NCI-H226 (cell line): ENCODE measurements at regions not wholly inside any gene's neighbourhood (a gene's known extent, or its start where the extent isn't known, plus 50 kb on each side); places are given as distances from the start of the nearest gene placed in this dataset.
"Not testable (repeated sequence)": the region's sequence is repeated elsewhere in the genome, so short reads cannot be mapped to it uniquely, and the experiment has no call there.

Experiments used
- DNase-seq: peaks from one replicate; pipeline ENCODE4 v3.0.0-alpha.2; 2015

DNA sequence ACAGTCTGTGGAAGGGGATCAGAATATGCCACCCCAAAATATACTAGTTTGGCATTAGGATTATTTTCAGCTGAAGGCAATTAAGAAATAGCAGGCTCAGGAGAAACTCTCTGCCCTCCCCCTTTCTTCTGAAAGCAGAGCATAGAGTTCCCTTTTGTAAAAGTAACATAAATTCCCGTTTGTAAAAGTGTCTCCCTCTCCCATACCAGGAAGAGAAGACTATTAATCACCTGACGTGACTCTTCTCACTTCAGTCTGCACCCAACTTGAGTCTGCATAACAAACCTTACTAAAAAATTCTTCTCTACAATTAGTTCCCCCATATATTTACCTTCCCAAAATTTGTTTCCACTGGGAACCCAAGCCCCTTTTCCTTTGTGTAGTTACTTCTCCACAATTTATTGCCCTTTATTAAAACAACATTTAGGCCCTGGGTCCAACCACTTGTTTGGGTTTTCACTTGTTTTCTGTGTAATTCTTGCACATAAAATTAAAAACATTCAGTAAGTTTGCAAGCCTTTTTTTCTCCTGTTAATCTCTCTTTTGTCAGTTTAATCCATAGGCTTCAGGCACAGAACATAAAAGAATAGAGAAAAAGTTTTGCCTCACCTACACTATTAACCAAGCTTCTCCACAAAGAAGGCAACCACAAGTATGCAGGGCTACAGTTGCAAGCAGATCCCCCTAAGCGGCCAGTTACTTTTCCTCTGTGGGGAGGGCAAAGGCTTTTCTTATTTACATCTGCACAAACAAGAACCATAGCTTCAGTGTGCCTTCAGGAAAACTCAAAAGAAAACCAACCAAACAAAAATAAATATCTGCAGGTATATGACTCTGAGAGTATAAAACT lies 73.8 kb upstream of the EPCAM start:
- no peak for DNase-seq

DNA sequence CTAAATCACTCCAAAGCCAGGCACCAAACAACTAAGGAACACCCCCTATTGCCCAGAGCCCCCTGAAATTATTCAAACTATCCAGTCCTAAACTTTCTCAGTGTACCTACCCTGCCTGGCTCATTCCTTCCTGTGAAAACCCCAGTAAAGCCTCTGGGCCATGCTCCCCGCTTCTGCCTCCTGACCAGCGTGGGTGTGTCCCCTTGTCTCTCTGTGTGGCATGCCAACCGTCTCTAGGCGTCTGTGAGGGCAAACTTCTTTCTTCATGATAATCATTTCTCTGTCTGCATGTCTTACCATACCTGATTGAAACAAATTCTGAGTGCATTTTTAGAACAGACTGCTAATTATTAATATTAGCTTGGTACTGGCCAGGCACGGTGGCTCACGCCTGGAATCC lies 75.1 kb upstream of the EPCAM start:
- DNase-seq = no peak

DNA sequence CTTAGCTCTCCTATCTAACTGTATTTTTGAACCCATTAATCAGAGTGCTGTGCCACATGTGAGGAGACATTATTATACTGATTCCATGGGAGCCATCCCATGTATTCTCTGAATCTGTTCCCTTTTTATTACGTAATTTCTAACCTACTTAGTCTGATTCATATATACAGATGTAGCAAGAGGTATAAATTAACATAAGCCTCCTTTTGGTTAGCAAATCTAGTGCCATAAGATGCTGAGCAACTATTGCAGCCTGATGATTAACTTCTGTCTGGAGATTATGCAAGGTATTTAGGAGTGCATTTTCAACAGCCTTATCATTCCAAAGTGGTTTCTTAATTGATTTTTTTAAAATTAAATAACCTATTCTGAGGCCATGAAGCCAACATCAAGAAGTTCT lies 80.2 kb upstream of the EPCAM start:
- peak; percentile 84 for DNase-seq

- DNase-seq = no peak
Measured at GRCh38 chr2:47283659-47284058, 85.5 kb upstream of the EPCAM start.

GRCh38 chr2:47282621-47283272 lies 86.4 kb upstream of the EPCAM start:
- DNase-seq = no peak

GRCh38 chr2:47279525-47279924 lies 89.6 kb upstream of the EPCAM start:
- DNase-seq = not testable (repeated sequence)

DNA sequence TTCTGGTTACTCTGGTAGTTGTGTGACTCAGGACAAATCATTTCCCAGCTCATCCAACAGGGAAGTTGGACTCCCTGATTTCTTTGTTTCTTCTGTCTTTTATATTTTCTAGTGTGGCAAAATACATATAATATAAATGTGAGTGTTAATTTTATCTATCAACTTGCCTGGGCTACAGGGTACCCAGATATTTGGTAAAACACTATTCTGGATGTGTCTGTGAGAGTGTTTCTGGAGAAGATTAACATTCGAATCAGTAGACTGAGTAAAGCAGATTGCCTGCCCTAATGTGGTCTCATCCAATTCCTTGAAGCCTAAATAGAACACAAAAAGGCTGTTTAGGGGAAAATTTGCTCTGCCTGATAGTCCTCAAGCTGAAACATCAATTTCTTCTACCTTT lies 91.1 kb upstream of the EPCAM start:
- DNase-seq = no peak

DNA sequence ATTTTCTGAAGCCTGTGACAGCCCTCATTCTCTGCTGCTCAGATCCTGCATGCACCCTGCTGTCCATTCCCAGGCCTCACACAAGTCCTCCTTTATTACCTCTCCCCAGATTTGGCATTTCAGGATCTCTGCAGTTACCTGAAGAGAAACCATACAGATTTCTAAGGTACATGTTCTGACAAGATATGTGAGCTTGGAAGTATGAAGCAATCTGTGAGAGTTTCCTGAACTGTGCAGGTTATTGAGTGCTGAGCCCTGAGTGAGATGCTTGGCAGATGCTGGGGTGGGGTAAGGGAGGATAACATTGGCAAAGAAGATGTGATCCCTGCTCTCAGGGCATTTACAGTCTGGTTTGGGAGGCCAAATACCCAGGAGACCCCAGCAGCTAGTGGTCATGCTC lies 91.9 kb upstream of the EPCAM start:
- no peak for DNase-seq

GRCh38 chr2:47276061-47276460 lies 93.0 kb upstream of the EPCAM start:
- no peak for DNase-seq

DNA sequence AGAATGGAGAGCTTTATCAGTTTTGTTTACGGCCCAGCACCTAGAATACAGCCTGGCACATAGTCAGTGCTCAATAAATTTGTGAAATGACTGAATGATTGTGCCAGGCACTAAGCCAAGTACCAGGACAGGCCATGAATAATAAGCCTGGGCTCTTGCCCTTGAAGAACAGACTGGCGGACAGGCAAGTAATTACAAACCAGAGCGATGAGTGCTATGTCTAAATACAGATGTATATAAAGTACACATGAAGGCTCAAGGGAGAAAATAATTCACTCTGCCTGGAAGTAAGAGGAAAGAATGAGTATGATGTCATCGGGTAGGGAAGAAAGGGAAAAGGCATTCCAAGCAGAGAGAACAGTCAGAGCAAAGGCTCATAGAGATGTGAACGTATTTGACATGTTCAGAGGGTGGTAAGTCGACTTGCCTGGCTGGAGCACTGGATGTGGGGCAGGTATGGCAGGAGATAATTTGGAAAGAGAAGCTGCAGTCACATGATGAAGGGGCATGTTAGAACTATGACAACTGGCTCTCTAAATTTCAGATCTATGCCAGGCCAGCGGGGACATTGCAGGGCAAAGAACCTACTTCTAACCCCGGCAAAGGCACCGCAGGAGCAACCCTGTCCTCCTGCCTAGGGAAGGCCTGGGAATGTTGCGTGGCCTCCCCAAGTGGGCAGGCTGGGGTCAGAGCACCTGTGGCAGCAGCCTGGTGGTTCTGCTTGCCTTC lies 94.9 kb upstream of the EPCAM start:
- peak; percentile 42 for DNase-seq

- DNase-seq = no peak
Measured at GRCh38 chr2:47272905-47273758, 96.0 kb upstream of the EPCAM start.

- DNase-seq = peak; percentile 83
Measured at GRCh38 chr2:47272031-47272864, 95.9 kb upstream of the CALM2 start.

- no peak for DNase-seq
Measured at GRCh38 chr2:47271054-47272000, 95.0 kb upstream of the CALM2 start.

DNA sequence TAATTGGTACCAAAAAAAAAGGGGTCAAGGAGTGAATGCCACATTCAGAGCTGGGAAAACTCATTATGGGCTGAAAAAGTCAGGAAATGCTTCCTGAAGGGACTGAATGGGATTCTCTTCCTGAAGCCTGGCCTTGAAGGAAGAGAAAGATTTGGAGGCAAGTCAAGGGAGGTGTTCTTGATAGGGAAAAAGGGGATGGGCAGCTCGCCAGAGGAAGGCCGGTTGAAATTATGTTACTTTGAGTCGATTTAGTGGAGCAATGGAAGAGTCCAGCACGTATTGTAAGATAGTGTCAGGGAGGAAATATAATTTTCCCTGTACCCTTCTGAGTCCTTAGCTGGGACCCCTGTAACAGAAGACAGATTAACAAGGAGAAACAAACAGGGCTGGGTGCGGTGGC lies 94.1 kb upstream of the CALM2 start:
- peak; percentile 23 for DNase-seq

- DNase-seq = peak; percentile 98
Measured at GRCh38 chr2:47269316-47270232, 93.3 kb upstream of the CALM2 start.

DNA sequence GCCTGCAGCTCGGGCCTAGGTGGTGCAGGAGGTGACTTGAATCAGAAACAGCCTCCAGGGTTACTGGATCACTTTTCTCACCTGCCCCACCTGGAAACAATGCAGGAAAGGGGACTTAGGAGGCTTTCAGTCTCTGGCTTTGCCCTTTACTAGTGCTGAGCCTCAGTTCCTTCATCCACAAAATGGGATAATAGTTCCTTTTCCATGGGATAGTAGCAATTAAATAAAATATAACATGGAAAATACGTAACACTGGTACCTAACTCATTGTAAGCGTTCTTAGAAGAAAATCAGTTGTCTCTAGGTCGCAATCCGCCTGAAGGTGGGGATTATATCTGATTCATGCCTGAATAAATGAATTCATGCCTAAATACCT lies 91.4 kb upstream of the CALM2 start:
- no peak for DNase-seq

GRCh38 chr2:47266939-47267710 lies 90.8 kb upstream of the CALM2 start:
- DNase-seq = no peak

DNA sequence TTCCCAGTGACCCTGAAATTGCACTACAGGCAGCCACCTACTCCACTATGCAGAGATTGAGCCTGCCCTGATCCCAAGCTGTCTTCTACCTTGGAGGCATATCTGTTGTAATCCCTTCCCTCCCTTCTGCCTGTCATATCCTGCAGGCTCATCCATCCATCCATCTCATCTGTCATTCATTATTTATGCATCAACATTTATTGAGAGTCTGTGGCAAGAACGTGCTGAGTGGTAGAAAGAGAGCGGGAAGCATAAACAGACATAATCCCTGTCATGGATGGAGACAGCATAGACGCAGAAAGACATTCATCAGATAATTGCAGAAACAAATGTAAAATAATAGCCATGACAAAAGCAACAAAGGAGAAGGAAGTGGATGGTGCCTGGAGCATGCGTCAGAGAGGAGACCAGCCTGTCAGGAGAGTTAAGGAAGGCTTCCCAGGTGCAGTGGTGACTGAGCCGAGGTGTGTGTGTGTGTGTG lies 89.5 kb upstream of the CALM2 start:
- DNase-seq = no peak

DNA sequence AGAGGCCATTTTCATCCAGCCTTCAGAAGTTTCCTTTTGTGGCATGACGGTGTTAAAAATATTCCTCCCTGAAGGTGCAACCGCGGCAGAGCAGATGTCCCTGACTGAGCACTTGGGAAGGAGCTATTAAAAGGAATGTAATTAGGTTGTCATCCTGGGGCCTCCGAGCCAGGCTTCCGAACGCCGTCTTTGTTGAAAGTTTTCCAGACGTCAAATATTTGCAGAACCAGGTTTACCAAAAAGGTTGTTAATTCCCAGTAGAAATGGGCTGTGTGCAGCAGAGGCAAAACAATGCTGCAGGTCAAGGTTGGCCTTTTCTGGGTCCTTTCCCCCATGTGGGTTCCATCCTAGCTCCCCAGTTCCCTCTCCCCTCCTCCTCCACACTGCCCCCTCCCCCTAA lies 88.8 kb upstream of the CALM2 start:
- DNase-seq = no peak
